Uterus (tissue), 3 donors: ENCODE measurements at regions not wholly inside any gene's neighbourhood (a gene's known extent, or its start where the extent isn't known, plus 50 kb on each side); places are given as distances from the start of the nearest gene placed in this dataset.
"Not testable (repeated sequence)": the region's sequence is repeated elsewhere in the genome, so short reads cannot be mapped to it uniquely, and the experiment has no call there.

Source experiments
- DNase-seq, 2 donors: peaks; one replicate each; pipeline ENCODE4 v3.0.0-alpha.2; 2019 to 2020
- H3K27ac ChIP-seq, 2 donors: fragments of 200-600 bp; sonication (generic); 1 replicate in 1 of 2; 2 replicates in 1 of 2; pipeline ENCODE4 v1.5.1; 2016 to 2018
- H3K27me3 ChIP-seq, 2 donors: fragments of 200-600 bp; sonication (generic); one replicate each; pipeline ENCODE4 v1.5.1; 2018 to 2019; ENCODE audit warnings: control low read depth in 1 of 2
- H3K36me3 ChIP-seq, 2 donors: fragments of 200-600 bp; sonication (generic); one replicate each; pipeline ENCODE4 v1.5.1; 2019; ENCODE audit warnings: control low read depth in 1 of 2
- H3K4me1 ChIP-seq, 2 donors: fragments of 200-600 bp; sonication (generic); one replicate each; pipeline ENCODE4 v1.5.1; 2018 to 2019; ENCODE audit warnings: control low read depth in 1 of 2
- H3K4me3 ChIP-seq, 2 donors: fragments of 200-600 bp; sonication (generic); 1 replicate in 1 of 2; 2 replicates in 1 of 2; pipeline ENCODE4 v1.5.1; 2018 to 2019; ENCODE audit warnings: mild to moderate bottlenecking in 1 of 2
- H3K9me3 ChIP-seq, 2 donors: fragments of 200-600 bp; sonication (generic); one replicate each; pipeline ENCODE4 v1.5.1; 2019; ENCODE audit warnings: control low read depth in 1 of 2
- POLR2A ChIP-seq, 2 donors: fragments of 450-650 bp; IDR thresholded peaks; one replicate each; pipeline ENCODE4 v1.6.1; 2016; ENCODE audit warnings: antibody characterized with exemption in 2 of 2, mild to moderate bottlenecking in 1 of 2, moderate library complexity in 1 of 2
- intact Hi-C: fragments of 100-400 bp; cut with DNase I; formaldehyde crosslinking; loops from one replicate; pipeline ENCODE4 v1.15.1; 2023; ENCODE audit warnings: low total_unique reads
- TF ChIP-seq, protein P1 (sequence below), 4 experiments: fragments of 200-600 bp in 2 of 4; fragments of 450-650 bp in 2 of 4; sonication (generic) in 2 of 4; IDR thresholded peaks; one replicate each; pipeline ENCODE4 v1.5.1; 2016 to 2019; ENCODE audit warnings: antibody characterized with exemption in 4 of 4, mild to moderate bottlenecking in 2 of 4, moderate library complexity in 1 of 4
- donor health status: DM: yes; HTN: yes; CAD: no.

DNA sequence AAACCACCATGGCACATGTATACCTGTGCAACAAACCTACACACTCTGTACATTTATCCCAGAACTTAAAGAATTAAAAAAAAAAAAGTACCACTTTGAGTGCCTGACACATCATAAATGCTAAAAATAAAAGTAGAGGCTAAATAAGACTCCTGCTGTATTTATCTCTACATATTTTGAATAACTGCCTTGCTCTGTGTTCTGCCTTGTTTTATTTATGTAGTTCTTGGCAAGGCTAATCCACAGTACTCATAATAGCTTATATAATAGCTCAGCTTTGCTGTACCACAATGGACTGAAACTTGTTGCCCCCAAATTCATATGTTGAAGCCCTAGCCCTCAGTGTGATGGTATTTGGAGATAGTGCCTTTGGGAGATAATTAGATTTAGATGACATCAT lies 95.4 kb upstream of the ADAMTS9 start:
- Histone ChIP-seq H3K27ac (no peak overlapping the region), H3K9me3 (peaks cover 0 to 12% of the 10 kb centered on the region in 2 donors), H3K4me3 (no peak overlapping the region), H3K4me1 (no peaks in the 10 kb centered on the region), H3K36me3 (no peaks in the 10 kb centered on the region), H3K27me3 (no peaks in the 10 kb centered on the region)
- TF ChIP-seq POLR2A (IDR thresholded peaks at IDR 0.05), result no peak
- TF ChIP-seq, protein P1, sequence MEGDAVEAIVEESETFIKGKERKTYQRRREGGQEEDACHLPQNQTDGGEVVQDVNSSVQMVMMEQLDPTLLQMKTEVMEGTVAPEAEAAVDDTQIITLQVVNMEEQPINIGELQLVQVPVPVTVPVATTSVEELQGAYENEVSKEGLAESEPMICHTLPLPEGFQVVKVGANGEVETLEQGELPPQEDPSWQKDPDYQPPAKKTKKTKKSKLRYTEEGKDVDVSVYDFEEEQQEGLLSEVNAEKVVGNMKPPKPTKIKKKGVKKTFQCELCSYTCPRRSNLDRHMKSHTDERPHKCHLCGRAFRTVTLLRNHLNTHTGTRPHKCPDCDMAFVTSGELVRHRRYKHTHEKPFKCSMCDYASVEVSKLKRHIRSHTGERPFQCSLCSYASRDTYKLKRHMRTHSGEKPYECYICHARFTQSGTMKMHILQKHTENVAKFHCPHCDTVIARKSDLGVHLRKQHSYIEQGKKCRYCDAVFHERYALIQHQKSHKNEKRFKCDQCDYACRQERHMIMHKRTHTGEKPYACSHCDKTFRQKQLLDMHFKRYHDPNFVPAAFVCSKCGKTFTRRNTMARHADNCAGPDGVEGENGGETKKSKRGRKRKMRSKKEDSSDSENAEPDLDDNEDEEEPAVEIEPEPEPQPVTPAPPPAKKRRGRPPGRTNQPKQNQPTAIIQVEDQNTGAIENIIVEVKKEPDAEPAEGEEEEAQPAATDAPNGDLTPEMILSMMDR (IDR thresholded peaks at IDR 0.05), result no peak
- intact Hi-C loops, result no loop called here
- no peak for DNase-seq

DNA sequence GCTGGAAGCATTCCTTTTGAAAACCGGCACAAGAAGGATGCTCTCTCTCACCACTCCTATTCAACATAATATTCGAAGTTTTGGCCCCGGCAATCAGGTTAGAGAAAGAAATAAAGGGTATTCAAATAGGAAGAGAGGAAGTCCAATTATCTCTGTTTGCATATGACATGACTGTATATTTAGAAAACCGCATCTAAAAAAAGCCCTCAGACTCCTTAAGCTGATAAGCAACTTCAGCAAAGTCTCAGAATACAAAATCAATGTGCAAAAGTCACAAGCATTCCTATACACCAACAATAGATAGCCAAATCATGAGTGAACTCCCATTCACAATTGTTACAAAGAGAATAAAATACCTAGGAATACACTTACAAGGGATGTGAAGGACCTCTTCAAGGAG lies 93.1 kb upstream of the ADAMTS9 start:
- H3K4me3 ChIP-seq, H3K27me3 ChIP-seq, H3K36me3 ChIP-seq, H3K4me1 ChIP-seq, intact Hi-C loops, H3K27ac ChIP-seq, DNase-seq, H3K9me3 ChIP-seq: not testable (repeated sequence)

DNA sequence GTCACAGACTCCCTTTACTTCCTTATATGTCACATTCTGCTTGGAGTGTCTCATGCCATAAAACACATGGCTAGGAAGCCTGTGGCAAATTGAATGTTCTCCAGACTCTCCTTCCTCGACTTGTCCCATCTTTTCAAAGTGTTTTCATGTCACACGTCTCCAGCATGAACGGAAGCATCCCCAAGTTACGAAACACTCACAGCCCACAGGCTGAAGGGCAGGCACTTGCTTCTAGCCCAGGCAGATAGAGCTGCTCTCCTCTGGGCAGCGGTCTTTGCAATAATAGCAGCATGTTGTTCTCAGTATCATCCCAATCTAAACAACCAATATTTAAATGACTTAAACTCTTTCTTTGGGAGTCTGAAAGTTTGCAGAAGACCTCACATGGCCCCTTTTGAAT lies 85.3 kb upstream of the ADAMTS9 start:
- TF ChIP-seq, protein P1 (IDR thresholded peaks at IDR 0.05), result no peak
- TF ChIP-seq POLR2A (IDR thresholded peaks at IDR 0.05), result no peak
- no peaks in the 10 kb centered on the region for H3K36me3 ChIP-seq

DNA sequence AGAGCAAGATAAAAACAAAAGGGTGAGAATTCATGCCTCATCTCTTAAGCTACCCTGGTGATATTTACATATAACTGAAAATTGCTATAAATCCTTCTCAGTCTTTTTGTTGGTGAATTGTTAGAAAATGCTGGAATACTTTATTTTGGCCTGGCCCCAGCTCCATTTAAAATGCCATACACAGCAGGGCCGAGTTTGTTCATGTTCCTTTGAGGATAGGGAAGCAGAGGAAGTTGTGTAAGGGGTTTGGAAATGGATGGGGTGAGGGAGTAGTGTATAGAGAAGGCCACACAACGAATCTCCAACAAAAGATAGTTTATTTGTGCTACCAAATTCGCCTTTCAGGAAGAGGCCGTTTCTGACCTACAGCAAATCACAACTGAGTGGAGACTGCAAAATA lies 78.6 kb upstream of the ADAMTS9 start:
- H3K36me3 ChIP-seq, result no peaks in the 10 kb centered on the region
- no peaks in the 10 kb centered on the region for H3K27me3 ChIP-seq
- intact Hi-C loops, result no loop called here
- no peaks in the 10 kb centered on the region for H3K9me3 ChIP-seq
- TF ChIP-seq, protein P1 (IDR thresholded peaks at IDR 0.05), result no peak
- TF ChIP-seq POLR2A (IDR thresholded peaks at IDR 0.05), result no peak
- no peak for DNase-seq
- peaks cover 0 to 8% of the 10 kb centered on the region in 2 donors for H3K4me1 ChIP-seq
- H3K4me3 ChIP-seq, result no peak overlapping the region
- H3K27ac ChIP-seq, result peak overlapping the region in 1 of 2 donors; percentile 8

More for the DNA sequence above, 85.3 kb upstream of the ADAMTS9 start:
- no peaks in the 10 kb centered on the region for H3K4me1 ChIP-seq
- intact Hi-C loops, result no loop called here
- H3K9me3 ChIP-seq, result no peaks in the 10 kb centered on the region
- no peak overlapping the region for H3K4me3 ChIP-seq
- no peaks in the 10 kb centered on the region for H3K27me3 ChIP-seq
- H3K27ac ChIP-seq, result no peak overlapping the region
- no peak for DNase-seq

DNA sequence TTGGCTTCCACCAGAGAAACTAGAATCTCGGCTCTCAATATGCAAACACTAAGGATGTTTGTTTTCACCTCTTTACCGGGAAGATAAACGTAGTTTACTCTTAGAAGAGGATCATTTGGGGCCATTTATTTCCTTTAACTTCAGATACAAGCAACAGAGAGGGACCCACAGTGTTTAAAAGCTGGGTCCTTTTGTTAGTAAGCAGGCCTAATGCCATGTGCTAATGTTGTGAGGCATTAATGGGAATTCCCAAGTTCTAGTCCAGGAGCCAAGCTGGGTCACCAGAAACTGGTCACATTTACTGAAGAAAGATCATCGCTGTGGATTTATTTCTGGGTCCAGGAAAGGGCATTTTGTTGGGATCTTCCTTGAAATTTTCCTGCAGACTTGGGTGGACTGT lies 78.1 kb upstream of the ADAMTS9 start:
- Histone ChIP-seq H3K4me1 (peaks cover 0 to 8% of the 10 kb centered on the region in 2 donors), H3K27ac (peak overlapping the region in 1 of 2 donors; percentile 16), H3K27me3 (no peaks in the 10 kb centered on the region), H3K4me3 (no peak overlapping the region), H3K9me3 (no peaks in the 10 kb centered on the region), H3K36me3 (no peaks in the 10 kb centered on the region)
- intact Hi-C loops, result no loop called here
- TF ChIP-seq POLR2A (IDR thresholded peaks at IDR 0.05), result no peak
- TF ChIP-seq, protein P1 (IDR thresholded peaks at IDR 0.05), result no peak
- no peak for DNase-seq

DNA sequence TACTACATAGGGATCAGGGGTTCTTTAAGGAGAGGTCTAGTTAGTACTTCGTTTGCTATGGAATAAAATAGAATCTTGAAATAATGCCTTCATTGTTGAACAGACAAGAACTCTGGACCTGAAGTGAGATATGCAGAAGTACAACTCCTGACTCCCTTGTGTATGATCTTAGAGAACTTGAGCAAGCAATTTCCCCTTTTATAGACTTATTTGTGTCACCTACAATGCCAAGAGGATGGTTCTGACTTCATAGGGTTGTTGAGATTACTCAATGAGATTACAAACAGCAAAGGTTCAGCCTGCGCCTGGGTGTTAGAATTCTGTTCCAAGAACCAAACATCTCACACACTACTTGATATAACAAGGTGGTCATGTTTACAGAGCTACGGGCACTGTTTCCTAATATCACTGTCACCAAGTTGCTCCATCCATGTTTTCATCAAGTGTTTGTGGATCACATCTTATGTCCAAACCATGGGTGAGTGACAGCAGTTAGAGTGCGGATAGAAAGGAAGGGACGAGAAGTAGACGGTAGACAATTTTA lies 76.7 kb upstream of the ADAMTS9 start:
- H3K27ac ChIP-seq, result no peak overlapping the region
- H3K4me3 ChIP-seq, result no peak overlapping the region
- H3K27me3 ChIP-seq, result no peaks in the 10 kb centered on the region
- TF ChIP-seq, protein P1 (IDR thresholded peaks at IDR 0.05), result no peak
- no peak for TF ChIP-seq POLR2A (IDR thresholded peaks at IDR 0.05)
- DNase-seq, result no peak
- H3K9me3 ChIP-seq, result no peaks in the 10 kb centered on the region
- intact Hi-C loops, result loop anchor here (5.0 kb wide), 1 partner anchor 468 kb away; no protein-coding TSS in a partner anchor
- H3K36me3 ChIP-seq, result no peaks in the 10 kb centered on the region
- peaks cover 0 to 8% of the 10 kb centered on the region in 2 donors for H3K4me1 ChIP-seq
